GM10266 (cell line): ENCODE measurements at regions not wholly inside any gene's neighbourhood (a gene's known extent, or its start where the extent isn't known, plus 50 kb on each side); places are given as distances from the start of the nearest gene placed in this dataset.

Experiments used
- DNase-seq: peaks from one replicate; pipeline ENCODE4 v3.0.0; 2012; ENCODE audit errors: extremely low spot score
- CTCF ChIP-seq: IDR thresholded peaks from 2 replicates; pipeline ENCODE4 v1.5.1; 2012; ENCODE audit warnings: mild to moderate bottlenecking, low read depth; ENCODE audit not compliant: control insufficient read depth, insufficient read depth; ENCODE audit errors: missing control alignments

GRCh38 chr4:120528428-120528827 is 394.1 kb downstream of the PRDM5 start:
- TF ChIP-seq CTCF: no peak
- no peak for DNase-seq

- no peak for DNase-seq
- TF ChIP-seq CTCF: no peak
These were observed 396.5 kb downstream of the PRDM5 start for GRCh38 chr4:120526033-120526432.

- DNase-seq: no peak
- TF ChIP-seq CTCF: no peak
These were observed 397.4 kb downstream of the PRDM5 start for GRCh38 chr4:120525106-120525505.

- no peak for TF ChIP-seq CTCF
These were observed 398.3 kb downstream of the PRDM5 start for GRCh38 chr4:120524237-120524636.

GRCh38 chr4:120520761-120521160 is 401.8 kb downstream of the PRDM5 start:
- TF ChIP-seq CTCF: no peak
- DNase-seq: no peak

More at GRCh38 chr4:120524237-120524636, 398.3 kb downstream of the PRDM5 start:
- no peak for DNase-seq

- peak; percentile 6 for DNase-seq
- TF ChIP-seq CTCF: no peak
These were observed 404.6 kb downstream of the PRDM5 start for GRCh38 chr4:120517966-120518365.

GRCh38 chr4:120509719-120510118 is 412.8 kb downstream of the PRDM5 start:
- DNase-seq: no peak
- no peak for TF ChIP-seq CTCF
